Calu3 (cell line): ENCODE measurements at regions not wholly inside any gene's neighbourhood (a gene's known extent, or its start where the extent isn't known, plus 50 kb on each side); places are given as distances from the start of the nearest gene placed in this dataset.

ENCODE experiments used
- BruUV-seq: library from RNA; stranded (reverse); fragments of 400-500 nt; replicated peaks from 2 replicates; lab custom pipeline; 2021; lab: Mats Ljungman, UMichigan
- CTCF ChIA-PET: fragments of 300-600 bp; sonication (Branson Sonifier 250); formaldehyde crosslinking; loops from one replicate; lab custom pipeline; 2022; ENCODE audit warnings: antibody characterized with exemption; lab: Charles Lee
- DNase-seq: peaks from one replicate; pipeline ENCODE4 v3.0.0; 2022
- H3K27ac Mint-ChIP-seq: one replicate; pipeline ENCODE4 v1.8.0; 2022; ENCODE audit warnings: mixed read lengths; ENCODE audit not compliant: unreplicated experiment
- H3K27me3 Mint-ChIP-seq: one replicate; pipeline ENCODE4 v1.8.0; 2022; ENCODE audit warnings: mixed read lengths; ENCODE audit not compliant: unreplicated experiment
- H3K36me3 Mint-ChIP-seq: one replicate; pipeline ENCODE4 v1.8.0; 2022; ENCODE audit warnings: mild to moderate bottlenecking, moderate library complexity, mixed read lengths; ENCODE audit not compliant: insufficient read depth, unreplicated experiment
- H3K4me1 Mint-ChIP-seq: one replicate; pipeline ENCODE4 v1.8.0; 2022; ENCODE audit warnings: mild to moderate bottlenecking, low read depth, mixed read lengths; ENCODE audit not compliant: unreplicated experiment
- H3K4me3 Mint-ChIP-seq: one replicate; pipeline ENCODE4 v1.8.0; 2022; ENCODE audit warnings: mild to moderate bottlenecking, low read depth, moderate library complexity, mixed read lengths; ENCODE audit not compliant: unreplicated experiment
- H3K9me3 Mint-ChIP-seq: one replicate; pipeline ENCODE4 v1.8.0; 2022; ENCODE audit warnings: low read depth, mixed read lengths; ENCODE audit not compliant: unreplicated experiment
- CTCF ChIP-seq: fragments of 200-600 bp; IDR thresholded peaks from one replicate; pipeline ENCODE4 v1.8.0; 2022; ENCODE audit warnings: antibody characterized with exemption; ENCODE audit not compliant: unreplicated experiment
- intact Hi-C: fragments of 100-400 bp; cut with micrococcal nuclease; formaldehyde crosslinking; loops from one replicate; pipeline ENCODE4 v1.10.0; 2022; ENCODE audit not compliant: unreplicated experiment

DNA sequence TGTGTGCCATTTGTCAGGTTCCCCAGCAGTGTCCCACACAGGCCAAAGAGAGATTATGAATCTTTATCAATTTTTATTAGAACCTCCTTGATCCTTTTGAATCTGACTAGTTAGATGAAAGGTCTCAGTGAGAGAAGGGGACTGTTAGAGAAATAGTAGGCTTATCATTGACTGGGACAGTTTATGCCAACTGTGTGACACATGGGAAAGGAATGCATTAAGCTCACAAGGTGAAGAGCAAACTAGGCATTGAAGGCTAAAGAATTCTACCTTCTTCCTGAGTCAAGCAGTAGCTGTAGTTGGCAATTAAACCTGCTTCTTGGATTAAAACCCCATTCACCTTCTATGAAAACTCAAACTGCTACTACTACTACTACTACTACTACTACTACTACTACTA is 389.6 kb upstream of the CDH19 start:
- no peak for TF ChIP-seq CTCF
- Mint-ChIP-seq H3K4me3 (no peak overlapping the region), H3K4me1 (peaks cover 40% of the 10 kb centered on the region), H3K36me3 (no peaks in the 10 kb centered on the region), H3K27me3 (no peaks in the 10 kb centered on the region), H3K9me3 (no peaks in the 10 kb centered on the region), H3K27ac (peak overlapping the region; percentile 7)
- CTCF ChIA-PET = interaction anchor here (0.8 to 1.0 kb wide), 2 partner anchors 17 to 111 kb away, joined by 3 to 6 read pairs; no protein-coding TSS in a partner anchor
- intact Hi-C loops = no loop called here
- DNase-seq = peak; percentile 55
- BruUV-seq = no TSS peak

DNA sequence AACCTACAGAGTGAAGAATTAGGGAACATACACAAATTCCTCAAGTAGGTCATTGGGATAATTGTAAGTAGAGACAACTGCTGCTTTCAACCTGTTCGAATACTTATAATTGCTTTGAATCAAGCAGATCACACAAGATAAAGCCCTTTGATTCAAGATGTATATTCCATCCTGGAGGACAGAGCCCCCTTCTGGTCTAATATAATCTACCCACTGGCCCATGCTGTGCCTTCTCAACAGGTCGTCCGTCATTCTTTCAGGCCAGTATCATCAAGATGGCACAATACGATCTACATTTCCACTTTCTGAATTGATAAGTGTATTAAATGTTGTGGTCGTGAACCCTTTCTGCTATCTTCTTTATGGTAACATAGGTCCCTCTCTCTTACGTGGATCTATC is 387.0 kb upstream of the CDH19 start:
- BruUV-seq = no TSS peak

DNA sequence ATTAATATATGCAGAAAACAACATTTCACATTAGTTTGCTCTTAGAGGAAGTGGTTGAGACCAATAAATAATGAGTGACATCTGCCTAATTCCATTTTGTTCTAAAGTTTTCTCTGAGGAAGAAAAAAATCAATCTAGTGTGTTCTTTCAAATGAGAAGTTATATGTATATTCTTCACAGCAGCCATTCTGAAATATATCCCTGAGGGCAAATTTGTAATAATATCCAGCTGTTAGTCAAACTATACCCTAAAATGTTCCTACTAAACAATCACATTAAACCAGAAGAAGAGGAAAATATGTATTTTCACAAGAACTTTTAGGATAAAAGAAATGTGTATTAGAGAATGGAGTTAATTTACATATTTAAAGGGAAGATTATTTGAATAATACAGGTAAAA is 375.1 kb upstream of the CDH19 start:
- BruUV-seq = no TSS peak
- intact Hi-C loops = no loop called here
- Mint-ChIP-seq H3K9me3 (no peaks in the 10 kb centered on the region), H3K27me3 (no peaks in the 10 kb centered on the region), H3K27ac (no peak overlapping the region), H3K4me1 (no peaks in the 10 kb centered on the region), H3K4me3 (no peak overlapping the region), H3K36me3 (no peaks in the 10 kb centered on the region)
- no peak for TF ChIP-seq CTCF
- CTCF ChIA-PET = no interaction called here
- DNase-seq = no peak

More for the DNA sequence above, 387.0 kb upstream of the CDH19 start:
- Mint-ChIP-seq H3K9me3 (no peaks in the 10 kb centered on the region), H3K27me3 (no peaks in the 10 kb centered on the region), H3K27ac (no peak overlapping the region), H3K4me3 (no peak overlapping the region), H3K4me1 (peaks cover 34% of the 10 kb centered on the region), H3K36me3 (no peaks in the 10 kb centered on the region)
- intact Hi-C loops = no loop called here
- CTCF ChIA-PET = no interaction called here
- no peak for DNase-seq
- TF ChIP-seq CTCF = no peak

GRCh38 chr18:66972681-66973080 is 368.8 kb upstream of the CDH19 start:
- DNase-seq = no peak
- Mint-ChIP-seq H3K9me3 (no peaks in the 10 kb centered on the region), H3K36me3 (no peaks in the 10 kb centered on the region), H3K27me3 (no peaks in the 10 kb centered on the region), H3K4me1 (no peaks in the 10 kb centered on the region), H3K27ac (no peak overlapping the region), H3K4me3 (no peak overlapping the region)
- BruUV-seq = no TSS peak
- intact Hi-C loops = no loop called here
- CTCF ChIA-PET = no interaction called here
- no peak for TF ChIP-seq CTCF
